Calu3 (cell line): ENCODE measurements at regions not wholly inside any gene's neighbourhood (a gene's known extent, or its start where the extent isn't known, plus 50 kb on each side); places are given as distances from the start of the nearest gene placed in this dataset.

ENCODE experiments used
- BruUV-seq: library from RNA; stranded (reverse); fragments of 400-500 nt; replicated peaks from 2 replicates; lab custom pipeline; 2021; lab: Mats Ljungman, UMichigan
- CTCF ChIA-PET: fragments of 300-600 bp; sonication (Branson Sonifier 250); formaldehyde crosslinking; loops from one replicate; lab custom pipeline; 2022; ENCODE audit warnings: antibody characterized with exemption; lab: Charles Lee
- DNase-seq: peaks from one replicate; pipeline ENCODE4 v3.0.0; 2022
- H3K27ac Mint-ChIP-seq: one replicate; pipeline ENCODE4 v1.8.0; 2022; ENCODE audit warnings: mixed read lengths; ENCODE audit not compliant: unreplicated experiment
- H3K27me3 Mint-ChIP-seq: one replicate; pipeline ENCODE4 v1.8.0; 2022; ENCODE audit warnings: mixed read lengths; ENCODE audit not compliant: unreplicated experiment
- H3K36me3 Mint-ChIP-seq: one replicate; pipeline ENCODE4 v1.8.0; 2022; ENCODE audit warnings: mild to moderate bottlenecking, moderate library complexity, mixed read lengths; ENCODE audit not compliant: insufficient read depth, unreplicated experiment
- H3K4me1 Mint-ChIP-seq: one replicate; pipeline ENCODE4 v1.8.0; 2022; ENCODE audit warnings: mild to moderate bottlenecking, low read depth, mixed read lengths; ENCODE audit not compliant: unreplicated experiment
- H3K4me3 Mint-ChIP-seq: one replicate; pipeline ENCODE4 v1.8.0; 2022; ENCODE audit warnings: mild to moderate bottlenecking, low read depth, moderate library complexity, mixed read lengths; ENCODE audit not compliant: unreplicated experiment
- H3K9me3 Mint-ChIP-seq: one replicate; pipeline ENCODE4 v1.8.0; 2022; ENCODE audit warnings: low read depth, mixed read lengths; ENCODE audit not compliant: unreplicated experiment
- CTCF ChIP-seq: fragments of 200-600 bp; IDR thresholded peaks from one replicate; pipeline ENCODE4 v1.8.0; 2022; ENCODE audit warnings: antibody characterized with exemption; ENCODE audit not compliant: unreplicated experiment
- intact Hi-C: fragments of 100-400 bp; cut with micrococcal nuclease; formaldehyde crosslinking; loops from one replicate; pipeline ENCODE4 v1.10.0; 2022; ENCODE audit not compliant: unreplicated experiment

GRCh38 chr9:30178610-30179009 lies 2205.8 kb upstream of the ACO1 start:
- no peak for DNase-seq
- H3K4me1 Mint-ChIP-seq = no peaks in the 10 kb centered on the region
- no peak for TF ChIP-seq CTCF
- CTCF ChIA-PET = no interaction called here
- H3K27me3 Mint-ChIP-seq = no peaks in the 10 kb centered on the region
- no peak overlapping the region for H3K4me3 Mint-ChIP-seq
- no peak overlapping the region for H3K27ac Mint-ChIP-seq
- no TSS peak for BruUV-seq
- H3K36me3 Mint-ChIP-seq = no peaks in the 10 kb centered on the region
- intact Hi-C loops = no loop called here
- H3K9me3 Mint-ChIP-seq = peaks cover 3% of the 10 kb centered on the region

- H3K4me1 Mint-ChIP-seq = peaks cover 8% of the 10 kb centered on the region
- no peak for DNase-seq
- CTCF ChIA-PET = no interaction called here
- no TSS peak for BruUV-seq
- no peaks in the 10 kb centered on the region for H3K27me3 Mint-ChIP-seq
- H3K9me3 Mint-ChIP-seq = peaks cover 8% of the 10 kb centered on the region
- no peaks in the 10 kb centered on the region for H3K36me3 Mint-ChIP-seq
- no peak overlapping the region for H3K4me3 Mint-ChIP-seq
- no peak for TF ChIP-seq CTCF
- no peak overlapping the region for H3K27ac Mint-ChIP-seq
- intact Hi-C loops = no loop called here
These were observed 2191.0 kb upstream of the ACO1 start for GRCh38 chr9:30193421-30193820.

GRCh38 chr9:30196941-30197340 lies 2187.5 kb upstream of the ACO1 start:
- H3K4me3 Mint-ChIP-seq = no peak overlapping the region
- no peaks in the 10 kb centered on the region for H3K27me3 Mint-ChIP-seq
- no peak for TF ChIP-seq CTCF
- H3K27ac Mint-ChIP-seq = no peak overlapping the region
- CTCF ChIA-PET = no interaction called here
- no TSS peak for BruUV-seq
- intact Hi-C loops = no loop called here
- DNase-seq = no peak
- no peaks in the 10 kb centered on the region for H3K36me3 Mint-ChIP-seq
- H3K9me3 Mint-ChIP-seq = peaks cover 3% of the 10 kb centered on the region
- peaks cover 8% of the 10 kb centered on the region for H3K4me1 Mint-ChIP-seq

- DNase-seq = no peak
- no peak for TF ChIP-seq CTCF
- BruUV-seq = no TSS peak
- Mint-ChIP-seq H3K27ac (no peak overlapping the region), H3K4me1 (peaks cover 8% of the 10 kb centered on the region), H3K4me3 (no peak overlapping the region), H3K9me3 (peaks cover 3% of the 10 kb centered on the region), H3K27me3 (no peaks in the 10 kb centered on the region), H3K36me3 (no peaks in the 10 kb centered on the region)
- CTCF ChIA-PET = no interaction called here
- intact Hi-C loops = no loop called here
These were observed 2187.0 kb upstream of the ACO1 start for GRCh38 chr9:30197453-30197852.
